ENCODE measurements at regions not wholly inside any gene's neighbourhood (a gene's known extent, or its start where the extent isn't known, plus 50 kb on each side); places are given as distances from the start of the nearest gene placed in this dataset.

DNA sequence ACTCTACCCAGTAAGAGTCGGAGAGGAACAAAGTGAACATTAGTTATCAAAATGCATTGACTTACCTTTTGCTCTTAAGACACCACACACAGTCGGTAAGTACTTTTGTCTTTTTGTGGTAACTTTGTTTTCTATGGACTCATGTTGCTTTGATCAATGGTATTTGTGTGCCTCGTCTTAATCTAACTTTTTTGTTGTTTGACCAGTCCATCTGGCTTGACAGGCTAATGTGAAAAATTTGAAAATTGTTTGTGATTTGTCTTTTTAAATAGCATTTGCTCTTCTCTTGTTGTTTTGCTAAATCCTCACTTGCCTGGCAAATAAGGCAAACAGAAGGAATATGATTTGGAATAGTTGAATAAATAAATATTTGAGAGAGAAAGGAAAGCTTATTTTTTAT is 71.4 kb upstream of the CHD1 start:
- TF ChIP-seq ZFP30 (CRISPR knock-in tag; IDR thresholded peaks at IDR 0.05) (no peak), CSDC2 (CRISPR knock-in tag; IDR thresholded peaks at IDR 0.05) (no peak), RARB (CRISPR knock-in tag; IDR thresholded peaks at IDR 0.05) (no peak), ARNTL (CRISPR knock-in tag; IDR thresholded peaks at IDR 0.05; ENCODE audit: borderline replicate concordance, low read depth) (no peak), SNAI2 (CRISPR knock-in tag; IDR thresholded peaks at IDR 0.05) (no peak), ESRRG (CRISPR knock-in tag; IDR thresholded peaks at IDR 0.05) (no peak), ZFP3 (CRISPR knock-in tag; IDR thresholded peaks at IDR 0.05) (no peak), ZNF70 (CRISPR knock-in tag; IDR thresholded peaks at IDR 0.05) (no peak)

All from SK-N-SH treated with all-trans-retinoic acid at 6 μM for 48 hours (cell line).